SJCRH30 (cell line): ENCODE measurements at regions not wholly inside any gene's neighbourhood (a gene's known extent, or its start where the extent isn't known, plus 50 kb on each side); places are given as distances from the start of the nearest gene placed in this dataset.
"Not testable (repeated sequence)": the region's sequence is repeated elsewhere in the genome, so short reads cannot be mapped to it uniquely, and the experiment has no call there.

Source experiments
- DNase-seq, 2 experiments: peaks; one replicate each; pipeline ENCODE4 v3.0.0-alpha.2; 2015 to 2020
- H3K27ac ChIP-seq: fragments of 250-450 bp; sonication (Bioruptor Pico); 2 replicates; pipeline ENCODE4 v1.5.1; 2020; ENCODE audit warnings: mild to moderate bottlenecking, moderate library complexity
- H3K27me3 ChIP-seq: fragments of 250-450 bp; sonication (Bioruptor Pico); 2 replicates; pipeline ENCODE4 v1.5.1; 2020; ENCODE audit warnings: mild to moderate bottlenecking, moderate library complexity
- H3K36me3 ChIP-seq: fragments of 250-450 bp; sonication (Bioruptor Pico); 2 replicates; pipeline ENCODE4 v1.5.1; 2020; ENCODE audit warnings: mild to moderate bottlenecking, moderate library complexity
- H3K4me1 ChIP-seq: fragments of 250-450 bp; sonication (Bioruptor Pico); 2 replicates; pipeline ENCODE4 v1.5.1; 2020; ENCODE audit warnings: mild to moderate bottlenecking, moderate library complexity
- H3K4me3 ChIP-seq: fragments of 250-450 bp; sonication (Bioruptor Pico); 2 replicates; pipeline ENCODE4 v1.5.1; 2020; ENCODE audit warnings: mild to moderate bottlenecking, moderate library complexity
- H3K9me3 ChIP-seq: fragments of 250-450 bp; sonication (Bioruptor Pico); replicated peaks from 2 replicates; pipeline ENCODE4 v1.5.1; 2020; ENCODE audit warnings: mild to moderate bottlenecking, moderate library complexity

DNA sequence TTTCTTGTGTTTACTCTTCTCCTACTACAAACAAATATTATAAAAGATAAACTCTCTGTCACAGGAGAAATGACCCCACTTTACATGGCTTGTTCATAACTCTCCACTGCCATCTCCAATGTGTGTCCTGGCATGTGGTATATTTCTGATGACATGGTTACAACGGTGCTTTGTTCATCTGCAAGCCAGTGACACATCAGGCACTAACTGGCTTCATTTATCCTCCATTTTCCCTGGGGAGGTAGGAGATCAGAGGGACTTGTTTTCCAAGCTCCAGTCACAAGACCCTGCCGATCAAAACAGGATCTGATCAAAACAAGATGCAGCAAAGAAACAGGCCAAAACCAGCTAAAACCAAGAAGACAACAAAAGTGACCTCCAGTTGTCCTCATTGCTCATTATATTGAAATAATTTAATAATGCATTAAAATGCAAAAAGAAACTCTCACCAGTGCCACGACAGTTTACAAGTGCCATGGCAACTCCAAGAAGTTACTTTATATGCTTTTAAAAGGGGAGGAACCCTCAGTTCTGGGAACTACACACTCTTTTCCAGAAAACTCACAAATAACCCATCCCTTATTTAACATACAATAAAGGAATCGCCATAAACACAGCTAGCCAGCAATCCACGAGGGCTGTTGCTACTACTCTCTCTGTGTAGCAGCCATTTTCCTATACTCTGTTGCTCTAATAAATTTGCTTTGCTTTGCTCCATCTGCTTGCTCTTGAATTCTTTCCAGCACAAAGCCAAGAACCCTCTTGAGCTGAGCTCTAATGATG is 224.2 kb downstream of the XPNPEP1 start:
- DNase-seq, result no peak
- no peaks in the 10 kb centered on the region for H3K9me3 ChIP-seq
- H3K4me3 ChIP-seq, result no peak overlapping the region
- H3K27ac ChIP-seq, result no peak overlapping the region
- H3K27me3 ChIP-seq, result no peaks in the 10 kb centered on the region
- peaks cover 4% of the 10 kb centered on the region; the same call in 1 of the 2 replicates for H3K4me1 ChIP-seq
- no peaks in the 10 kb centered on the region for H3K36me3 ChIP-seq

- H3K4me1 ChIP-seq, result peaks cover 4% of the 10 kb centered on the region; the same call in 1 of the 2 replicates
- H3K36me3 ChIP-seq, result no peaks in the 10 kb centered on the region
- H3K4me3 ChIP-seq, result no peak overlapping the region
- DNase-seq, result peak; percentile 56 to 76
- no peaks in the 10 kb centered on the region for H3K9me3 ChIP-seq
- no peaks in the 10 kb centered on the region for H3K27me3 ChIP-seq
- no peak overlapping the region for H3K27ac ChIP-seq
Observed at GRCh38 chr10:109698086-109698485, 225.2 kb downstream of the XPNPEP1 start.

DNA sequence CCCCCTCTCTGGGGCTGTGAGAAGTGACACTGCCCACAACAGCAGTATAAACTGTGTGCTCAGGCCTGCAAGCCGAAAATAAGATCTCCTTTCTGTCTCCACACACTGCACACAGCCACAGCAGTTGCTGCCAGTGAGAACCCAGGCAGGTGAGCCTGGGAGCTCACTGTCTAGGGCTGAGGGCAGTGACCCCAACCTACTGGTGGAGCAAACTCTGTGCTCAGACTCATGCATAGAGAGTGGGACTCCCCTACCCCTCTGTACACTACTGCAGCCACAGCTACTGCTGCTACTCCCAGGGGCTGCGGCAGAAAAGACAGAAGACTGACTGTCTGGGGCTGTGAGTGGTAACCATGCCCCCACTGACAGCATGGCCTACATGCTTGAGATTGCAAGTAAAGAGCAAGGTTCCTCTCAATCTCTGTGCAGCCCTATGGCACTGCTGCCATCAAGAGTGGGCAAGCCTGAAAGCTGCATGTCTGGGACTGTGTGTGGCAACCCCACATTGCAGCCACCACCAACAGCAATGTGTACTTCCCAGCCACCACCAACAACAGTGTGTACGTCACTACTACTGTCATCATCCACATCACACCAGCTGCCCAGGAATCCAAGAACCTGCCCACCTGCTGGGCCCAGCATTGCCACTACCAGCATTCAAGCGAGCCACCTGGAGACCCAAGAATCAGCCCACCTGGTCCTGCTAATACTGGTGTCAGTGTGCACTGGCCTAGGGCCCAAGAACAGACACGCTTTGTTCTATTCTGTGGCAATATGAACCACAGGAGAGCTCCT is 226.1 kb downstream of the XPNPEP1 start:
- Histone ChIP-seq H3K4me3 (no peak overlapping the region), H3K4me1 (peaks cover 4% of the 10 kb centered on the region; the same call in 1 of the 2 replicates), H3K36me3 (no peaks in the 10 kb centered on the region), H3K27me3 (no peaks in the 10 kb centered on the region), H3K27ac (no peak overlapping the region), H3K9me3 (no peaks in the 10 kb centered on the region)
- DNase-seq, result peak in 1 of 2 experiments; percentile 21

GRCh38 chr10:109696462-109696861 is 226.8 kb downstream of the XPNPEP1 start:
- Histone ChIP-seq H3K36me3 (no peaks in the 10 kb centered on the region), H3K9me3 (no peaks in the 10 kb centered on the region), H3K27me3 (no peaks in the 10 kb centered on the region), H3K27ac (no peak overlapping the region), H3K4me1 (peaks cover 4% of the 10 kb centered on the region; the same call in 1 of the 2 replicates), H3K4me3 (no peak overlapping the region)
- no peak for DNase-seq

DNA sequence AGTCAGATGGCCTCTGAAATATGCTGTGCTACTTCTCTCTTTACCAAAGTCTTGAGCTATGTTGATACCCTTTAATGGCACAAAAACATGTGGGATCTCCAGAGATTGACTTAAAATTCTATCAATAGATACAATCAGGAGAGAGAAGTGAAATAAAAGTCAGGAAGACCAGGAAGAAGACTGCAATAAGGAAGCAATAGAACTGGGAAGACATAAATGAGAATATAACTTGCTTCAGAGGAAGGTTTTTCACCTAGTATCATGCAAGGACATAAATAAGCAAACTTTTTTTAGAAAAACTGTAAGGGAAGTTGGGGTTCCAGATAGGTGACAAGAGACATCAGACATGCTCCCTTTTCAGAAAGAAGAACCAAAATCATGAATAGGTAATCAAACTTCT is 227.3 kb downstream of the XPNPEP1 start:
- Histone ChIP-seq H3K4me1 (peaks cover 4% of the 10 kb centered on the region; the same call in 1 of the 2 replicates), H3K4me3 (no peak overlapping the region), H3K27ac (no peak overlapping the region), H3K36me3 (no peaks in the 10 kb centered on the region), H3K9me3 (no peaks in the 10 kb centered on the region), H3K27me3 (no peaks in the 10 kb centered on the region)
- DNase-seq, result no peak

- Histone ChIP-seq H3K9me3 (no peaks in the 10 kb centered on the region), H3K4me3 (no peak overlapping the region), H3K4me1 (no peaks in the 10 kb centered on the region), H3K36me3 (no peaks in the 10 kb centered on the region), H3K27ac (no peak overlapping the region), H3K27me3 (no peaks in the 10 kb centered on the region)
- no peak for DNase-seq
Observed at GRCh38 chr10:109689785-109690184, 233.5 kb downstream of the XPNPEP1 start.

DNA sequence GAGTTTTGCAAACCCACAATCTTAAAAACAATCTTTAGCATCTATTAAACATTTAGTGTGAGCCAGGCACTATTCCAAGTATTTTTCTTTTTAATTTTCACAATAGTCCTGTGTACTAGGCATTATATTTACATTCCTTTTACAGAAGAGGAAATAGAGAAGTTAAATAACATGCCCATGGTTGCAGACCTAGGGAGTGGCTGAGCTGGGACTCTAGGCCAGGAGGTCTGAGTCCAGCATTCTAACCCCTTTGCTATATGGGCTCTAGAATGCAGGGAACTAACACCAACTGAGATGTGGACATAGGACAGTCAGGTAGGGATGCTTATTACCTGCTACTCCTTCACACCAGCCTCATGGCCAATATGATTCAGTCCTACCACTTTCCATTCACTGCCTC is 243.8 kb downstream of the XPNPEP1 start:
- Histone ChIP-seq H3K27me3 (no peaks in the 10 kb centered on the region), H3K36me3 (no peaks in the 10 kb centered on the region), H3K4me3 (no peak overlapping the region), H3K9me3 (no peaks in the 10 kb centered on the region; the same call in 1 of the 2 replicates), H3K27ac (no peak overlapping the region), H3K4me1 (no peaks in the 10 kb centered on the region; the same call in 1 of the 2 replicates)
- no peak for DNase-seq

GRCh38 chr10:109678857-109679256 is 244.5 kb downstream of the XPNPEP1 start:
- no peak overlapping the region for H3K4me3 ChIP-seq

GRCh38 chr10:109676703-109677102 is 246.6 kb downstream of the XPNPEP1 start:
- no peaks in the 10 kb centered on the region; the same call in 1 of the 2 replicates for H3K4me1 ChIP-seq
- no peaks in the 10 kb centered on the region; the same call in 1 of the 2 replicates for H3K9me3 ChIP-seq
- DNase-seq, result no peak
- no peaks in the 10 kb centered on the region for H3K36me3 ChIP-seq
- H3K27ac ChIP-seq, result no peak overlapping the region
- H3K4me3 ChIP-seq, result no peak overlapping the region
- H3K27me3 ChIP-seq, result no peaks in the 10 kb centered on the region

More at GRCh38 chr10:109678857-109679256, 244.5 kb downstream of the XPNPEP1 start:
- no peaks in the 10 kb centered on the region; the same call in 1 of the 2 replicates for H3K9me3 ChIP-seq
- no peaks in the 10 kb centered on the region for H3K27me3 ChIP-seq
- H3K36me3 ChIP-seq, result no peaks in the 10 kb centered on the region
- DNase-seq, result no peak
- H3K4me1 ChIP-seq, result no peaks in the 10 kb centered on the region; the same call in 1 of the 2 replicates
- H3K27ac ChIP-seq, result no peak overlapping the region

DNA sequence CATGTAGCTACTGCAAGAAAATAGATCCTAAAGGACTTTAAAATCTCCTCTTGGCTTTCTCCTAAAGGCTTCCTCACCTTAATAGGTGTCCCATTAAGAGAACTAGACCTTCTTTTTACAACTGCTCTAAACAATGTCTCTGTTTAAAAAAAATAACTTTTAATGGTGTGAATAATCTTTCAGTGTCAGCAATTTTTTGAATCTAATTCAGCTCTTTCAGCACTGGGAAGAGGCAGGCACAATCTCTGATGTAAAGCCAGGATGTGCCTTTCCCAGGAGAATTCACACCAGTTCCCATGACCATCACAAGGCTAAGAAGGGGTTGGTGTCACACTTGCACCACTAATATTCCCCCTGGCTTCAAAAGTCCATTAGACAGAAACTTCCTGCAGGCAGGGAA is 254.6 kb downstream of the XPNPEP1 start:
- Histone ChIP-seq H3K4me3 (no peak overlapping the region), H3K27ac (no peak overlapping the region), H3K36me3 (no peaks in the 10 kb centered on the region), H3K27me3 (no peaks in the 10 kb centered on the region), H3K4me1 (no peaks in the 10 kb centered on the region), H3K9me3 (no peaks in the 10 kb centered on the region)
- no peak for DNase-seq

- no peaks in the 10 kb centered on the region for H3K4me1 ChIP-seq
- H3K4me3 ChIP-seq, result no peak overlapping the region
- no peak for DNase-seq
- H3K27me3 ChIP-seq, result no peaks in the 10 kb centered on the region
- H3K9me3 ChIP-seq, result no peaks in the 10 kb centered on the region
- no peaks in the 10 kb centered on the region for H3K36me3 ChIP-seq
- no peak overlapping the region for H3K27ac ChIP-seq
Observed at GRCh38 chr10:109668154-109668665, 255.1 kb downstream of the XPNPEP1 start.

- H3K4me3 ChIP-seq, result no peak overlapping the region
- H3K9me3 ChIP-seq, result no peaks in the 10 kb centered on the region
- DNase-seq, result no peak
- H3K4me1 ChIP-seq, result no peaks in the 10 kb centered on the region
- no peak overlapping the region for H3K27ac ChIP-seq
- H3K36me3 ChIP-seq, result no peaks in the 10 kb centered on the region
- H3K27me3 ChIP-seq, result no peaks in the 10 kb centered on the region
Observed at GRCh38 chr10:109665321-109665720, 258.0 kb downstream of the XPNPEP1 start.

- Histone ChIP-seq H3K27ac (no peak overlapping the region), H3K36me3 (no peaks in the 10 kb centered on the region), H3K4me1 (no peaks in the 10 kb centered on the region), H3K4me3 (no peak overlapping the region), H3K9me3 (no peaks in the 10 kb centered on the region), H3K27me3 (no peaks in the 10 kb centered on the region)
- DNase-seq, result no peak
Observed at GRCh38 chr10:109664554-109664953, 258.8 kb downstream of the XPNPEP1 start.

DNA sequence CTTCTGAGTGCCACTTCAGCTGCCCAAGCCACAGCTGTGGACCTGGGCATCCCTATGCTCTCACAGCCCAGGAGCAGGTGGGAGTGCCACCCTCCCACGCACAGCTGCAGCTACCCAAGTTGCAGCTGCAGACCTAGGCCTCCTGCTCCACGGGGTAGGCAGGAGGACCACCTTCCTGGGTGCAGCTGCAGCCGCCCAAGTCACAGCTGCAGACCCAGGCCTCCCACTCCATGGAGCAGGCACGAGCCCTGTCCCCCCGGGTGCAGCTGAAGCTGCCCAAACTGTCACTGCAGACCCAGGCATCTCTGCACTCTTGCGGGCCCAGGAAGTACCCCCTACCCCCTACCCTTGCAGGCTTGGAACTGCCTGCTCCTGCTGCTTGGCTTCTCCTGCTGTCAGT is 260.2 kb downstream of the XPNPEP1 start:
- Histone ChIP-seq H3K27me3 (no peaks in the 10 kb centered on the region), H3K4me1 (no peaks in the 10 kb centered on the region), H3K27ac (no peak overlapping the region), H3K36me3 (no peaks in the 10 kb centered on the region), H3K9me3 (no peaks in the 10 kb centered on the region), H3K4me3 (no peak overlapping the region)
- DNase-seq, result no peak

DNA sequence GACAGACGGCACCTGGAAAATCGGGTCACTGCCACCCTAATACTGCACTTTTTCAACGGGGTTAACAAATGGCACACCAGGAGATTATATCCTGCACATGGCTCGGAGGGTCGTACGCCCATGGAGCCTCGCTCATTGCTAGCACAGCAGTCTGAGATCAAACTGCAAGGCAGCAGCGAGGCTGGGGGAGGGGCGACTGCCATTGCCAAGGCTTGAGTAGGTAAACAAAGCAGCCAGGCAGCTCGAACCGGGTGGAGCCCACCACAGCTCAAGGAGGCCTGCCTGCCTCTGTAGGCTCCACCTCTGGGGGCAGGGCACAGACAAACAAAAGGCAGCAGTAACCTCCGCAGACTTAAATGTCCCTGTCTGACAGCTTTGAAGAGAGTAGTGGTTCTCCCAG is 270.7 kb downstream of the XPNPEP1 start:
- H3K36me3 ChIP-seq, H3K4me3 ChIP-seq, H3K27me3 ChIP-seq, H3K9me3 ChIP-seq, H3K27ac ChIP-seq, H3K4me1 ChIP-seq, DNase-seq: not testable (repeated sequence)
